ENCODE measurements at regions not wholly inside any gene's neighbourhood (a gene's known extent, or its start where the extent isn't known, plus 50 kb on each side); places are given as distances from the start of the nearest gene placed in this dataset.

DNA sequence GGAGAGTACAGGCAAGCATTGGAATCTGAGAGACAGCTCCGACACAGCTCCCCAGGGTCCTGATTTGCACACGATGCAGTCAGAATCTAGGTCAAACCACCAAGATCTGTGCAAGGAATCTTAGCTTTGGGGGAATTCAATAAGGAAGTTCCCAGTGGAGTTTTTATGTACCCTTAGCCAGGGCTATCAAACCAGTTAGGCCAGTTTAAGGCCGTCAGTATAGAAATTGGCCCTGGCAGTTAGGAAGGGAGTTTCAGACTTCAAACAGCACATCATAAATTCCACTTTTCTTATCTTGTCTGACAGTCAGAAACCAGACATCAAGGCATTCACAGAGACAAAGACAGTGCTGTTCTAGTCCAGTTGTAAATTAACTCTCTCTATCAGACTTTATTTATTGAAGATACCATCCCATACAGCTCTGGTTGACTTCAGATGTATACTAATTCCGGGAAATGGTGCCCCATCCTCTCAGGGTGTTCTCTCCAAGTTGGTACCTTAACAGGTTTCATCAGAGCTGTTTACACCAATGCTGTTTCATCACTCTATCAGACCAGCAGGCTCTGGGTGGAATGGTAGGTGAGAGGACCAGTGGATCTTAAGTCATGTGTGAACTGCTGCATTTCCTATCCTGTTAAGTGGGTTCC is 157.5 kb upstream of the ATF7IP start:
- TF ChIP-seq, protein P1, sequence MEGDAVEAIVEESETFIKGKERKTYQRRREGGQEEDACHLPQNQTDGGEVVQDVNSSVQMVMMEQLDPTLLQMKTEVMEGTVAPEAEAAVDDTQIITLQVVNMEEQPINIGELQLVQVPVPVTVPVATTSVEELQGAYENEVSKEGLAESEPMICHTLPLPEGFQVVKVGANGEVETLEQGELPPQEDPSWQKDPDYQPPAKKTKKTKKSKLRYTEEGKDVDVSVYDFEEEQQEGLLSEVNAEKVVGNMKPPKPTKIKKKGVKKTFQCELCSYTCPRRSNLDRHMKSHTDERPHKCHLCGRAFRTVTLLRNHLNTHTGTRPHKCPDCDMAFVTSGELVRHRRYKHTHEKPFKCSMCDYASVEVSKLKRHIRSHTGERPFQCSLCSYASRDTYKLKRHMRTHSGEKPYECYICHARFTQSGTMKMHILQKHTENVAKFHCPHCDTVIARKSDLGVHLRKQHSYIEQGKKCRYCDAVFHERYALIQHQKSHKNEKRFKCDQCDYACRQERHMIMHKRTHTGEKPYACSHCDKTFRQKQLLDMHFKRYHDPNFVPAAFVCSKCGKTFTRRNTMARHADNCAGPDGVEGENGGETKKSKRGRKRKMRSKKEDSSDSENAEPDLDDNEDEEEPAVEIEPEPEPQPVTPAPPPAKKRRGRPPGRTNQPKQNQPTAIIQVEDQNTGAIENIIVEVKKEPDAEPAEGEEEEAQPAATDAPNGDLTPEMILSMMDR (IDR thresholded peaks at IDR 0.05) = no peak
- TF ChIP-seq POLR2A (IDR thresholded peaks at IDR 0.05) = no peak

All from heart left ventricle (tissue), 13 donors.